ENCODE measurements at regions not wholly inside any gene's neighbourhood (a gene's known extent, or its start where the extent isn't known, plus 50 kb on each side); places are given as distances from the start of the nearest gene placed in this dataset.

GRCh38 chr9:107079589-107079988 is 203.5 kb upstream of the RAD23B start:
- no peaks in the 10 kb centered on the region for H3K36me3 ChIP-seq (ENCODE audit: control insufficient read depth in 2 of 4, insufficient read depth in 4 of 4, low read length in 3 of 4)
- H4K5ac ChIP-seq (ENCODE audit: insufficient read length, low read depth, low read length): no peak overlapping the region
- H2AK5ac ChIP-seq (ENCODE audit: low read depth, low read length): no peak overlapping the region
- 89% methylated on average over 1 of the region's 1 CpG; no CpG with 5 or more reads in 1 of the 2 experiments for WGBS, 2 experiments (ENCODE audit: extremely low coverage in 1 of 2, insufficient coverage in 1 of 2, insufficient read length in 1 of 2, insufficient replicate concordance in 2 of 2, low coverage in 1 of 2, low lambda C conversion rate in 2 of 2, missing lambda C conversion rate in 1 of 2)
- no peak overlapping the region for H3K4me3 ChIP-seq (ENCODE audit: extremely low read depth in 1 of 4, insufficient read depth in 2 of 4, low read depth in 3 of 4, low read length in 4 of 4)
- no peaks in the 10 kb centered on the region for H3K79me1 ChIP-seq (ENCODE audit: low read depth, low read length)
- DNase-seq (ENCODE audit: low read depth in 1 of 2, low spot score in 2 of 2): no peak
- no peak overlapping the region for H3K27ac ChIP-seq (ENCODE audit: low read depth, low read length)
- no peaks in the 10 kb centered on the region for H3K9me3 ChIP-seq (ENCODE audit: insufficient read depth in 2 of 2, low read depth in 1 of 2, low read length in 1 of 2)
- H3K79me2 ChIP-seq (ENCODE audit: control insufficient read depth in 1 of 2, insufficient read depth in 2 of 2, low read length in 2 of 2): no peaks in the 10 kb centered on the region
- H3K23me2 ChIP-seq (ENCODE audit: low read depth, low read length): no peaks in the 10 kb centered on the region
- no peak overlapping the region for H3K4me2 ChIP-seq (ENCODE audit: insufficient read depth in 1 of 2, low read depth in 2 of 2, low read length in 2 of 2)
- no peak overlapping the region for H2BK5ac ChIP-seq (ENCODE audit: low read depth, low read length)
- H3K9ac ChIP-seq (replicated peaks in 1 of 4; ENCODE audit: extremely low read depth in 1 of 4, low read depth in 3 of 4, low read length in 3 of 4): no peak overlapping the region
- ChIA-PET POLR2A (ENCODE audit: partially characterized antibody) (no interaction called here), CTCF (ENCODE audit: partially characterized antibody) (interaction anchor here (0.9 kb wide), 1 partner anchor 56 kb away, joined by 3 read pairs; no protein-coding TSS in a partner anchor)
- H2BK15ac ChIP-seq (ENCODE audit: low read length): no peak overlapping the region
- no peak overlapping the region for H3K23ac ChIP-seq (ENCODE audit: insufficient read length)
- H3K18ac ChIP-seq (ENCODE audit: extremely low read depth, low read length): no peak overlapping the region
- no peak overlapping the region for H2BK120ac ChIP-seq (replicated peaks; ENCODE audit: low read depth, low read length)
- no peak overlapping the region for H2BK12ac ChIP-seq (ENCODE audit: low read depth, low read length)
- no peak overlapping the region for H3K56ac ChIP-seq (replicated peaks; ENCODE audit: insufficient read length, low read depth, low read length)
- no peaks in the 10 kb centered on the region for H3K27me3 ChIP-seq (replicated peaks in 1 of 4; ENCODE audit: control insufficient read depth in 3 of 4, extremely low read depth in 1 of 4, insufficient read depth in 3 of 4, low read length in 3 of 4)
- H3K14ac ChIP-seq (ENCODE audit: insufficient read length): no peak overlapping the region
- H2BK20ac ChIP-seq (ENCODE audit: low read length): no peak overlapping the region
- H4K91ac ChIP-seq (replicated peaks; ENCODE audit: insufficient read length, low read length): no peak overlapping the region
- H4K8ac ChIP-seq (ENCODE audit: extremely low read depth, insufficient read depth, low read length): no peak overlapping the region
- H2AFZ ChIP-seq (ENCODE audit: low read length): no peak overlapping the region
- no peaks in the 10 kb centered on the region for H3K4me1 ChIP-seq (replicated peaks in 1 of 4; ENCODE audit: control insufficient read depth in 3 of 4, insufficient read depth in 4 of 4, low read length in 3 of 4)
- no peak for FAIRE-seq
- H3K4ac ChIP-seq (replicated peaks; ENCODE audit: insufficient read length, low read depth, low read length): no peak overlapping the region
- no peaks in the 10 kb centered on the region for H4K20me1 ChIP-seq (replicated peaks in 1 of 2; ENCODE audit: control insufficient read depth in 1 of 2, insufficient read depth in 2 of 2, low read length in 2 of 2)
- TF ChIP-seq SP2 (IDR thresholded peaks at IDR 0.05; ENCODE audit: low read length) (no peak), ZNF274 (IDR thresholded peaks at IDR 0.05; ENCODE audit: borderline replicate concordance, extremely low read depth, low read length) (no peak), CBX5 (IDR thresholded peaks at IDR 0.05; ENCODE audit: low read depth, low read length) (no peak), CEBPB (IDR thresholded peaks at IDR 0.05; ENCODE audit: low read depth, low read length) (no peak), CREB1 (IDR thresholded peaks at IDR 0.05) (no peak), SIRT6 (IDR thresholded peaks at IDR 0.05; ENCODE audit: low read length) (no peak), CBX8 (IDR thresholded peaks at IDR 0.05; ENCODE audit: borderline replicate concordance, low read depth, low read length) (no peak), NANOG (IDR thresholded peaks at IDR 0.05; ENCODE audit: insufficient read depth, low read depth, low read length, poor library complexity, severe bottlenecking) (no peak), SUZ12 (IDR thresholded peaks at IDR 0.05; ENCODE audit: low read length) (no peak), CTBP2 (IDR thresholded peaks at IDR 0.05; ENCODE audit: borderline replicate concordance, insufficient read depth, insufficient read length, low read length) (no peak), HDAC6 (IDR thresholded peaks at IDR 0.05; ENCODE audit: low read depth, low read length) (no peak), ASH2L (IDR thresholded peaks at IDR 0.05; ENCODE audit: low read length) (no peak), MAX (IDR thresholded peaks at IDR 0.05) (no peak), SP4 (IDR thresholded peaks at IDR 0.05; ENCODE audit: low read length) (no peak), POLR2A (IDR thresholded peaks at IDR 0.05; ENCODE audit: control extremely low read depth in 1 of 2, low read depth in 2 of 2, low read length in 2 of 2) (no peak), NRF1 (IDR thresholded peaks at IDR 0.05; ENCODE audit: low read depth, low read length) (no peak), TAF7 (optimal IDR thresholded peaks at IDR 0.05; ENCODE audit: borderline replicate concordance, low read depth, low read length) (no peak)
